Retinal pigment epithelial cell (primary cell): ENCODE measurements at regions not wholly inside any gene's neighbourhood (a gene's known extent, or its start where the extent isn't known, plus 50 kb on each side); places are given as distances from the start of the nearest gene placed in this dataset.

Experiments used
- DNase-seq: peaks from one replicate; pipeline ENCODE4 v3.0.0-alpha.2; 2010; ENCODE audit warnings: low read depth
- H3K4me3 ChIP-seq: 2 replicates; pipeline ENCODE4 v1.5.1; 2011; ENCODE audit warnings: mild to moderate bottlenecking, low read length, control low read depth, moderate library complexity
- CTCF ChIP-seq: conservative IDR thresholded peaks from 2 replicates; pipeline ENCODE4 v1.5.1; 2011; ENCODE audit warnings: low read depth, low read length, control low read depth, inconsistent platforms

GRCh38 chr7:93008833-93009232 is 108.9 kb downstream of the SAMD9 start:
- no peak for TF ChIP-seq CTCF
- no peak for DNase-seq
- no peak overlapping the region for H3K4me3 ChIP-seq

DNA sequence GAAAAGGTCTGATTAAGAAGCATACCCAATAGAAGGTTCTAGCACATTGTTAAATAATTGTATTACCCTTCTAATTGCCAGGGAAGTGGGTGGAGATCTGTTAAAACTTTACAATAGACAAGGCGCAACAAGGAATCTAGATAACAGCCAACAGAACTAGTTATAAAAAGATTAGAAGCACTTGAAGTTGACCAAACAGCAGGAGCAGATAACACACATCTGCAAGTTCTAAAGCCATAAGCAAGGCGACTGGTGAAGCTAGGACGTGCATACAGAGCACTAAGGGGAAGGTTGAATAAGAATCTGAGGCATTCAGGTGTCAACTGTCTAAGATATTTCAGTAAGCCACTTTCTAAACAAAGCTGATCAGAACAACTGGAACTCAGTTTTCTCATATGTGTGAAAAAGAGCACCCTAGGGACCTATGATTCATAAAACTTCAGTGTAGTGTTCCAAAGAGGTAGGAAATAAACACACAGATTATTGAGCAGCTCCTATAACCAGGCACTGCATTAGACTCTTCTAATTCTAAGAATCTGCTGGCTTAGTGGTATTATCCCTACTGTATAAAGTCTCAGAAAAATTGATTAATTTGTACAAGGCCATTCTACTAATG is 111.2 kb downstream of the SAMD9 start:
- TF ChIP-seq CTCF: no peak
- DNase-seq: no peak
- no peak overlapping the region for H3K4me3 ChIP-seq

- DNase-seq: no peak
- no peak for TF ChIP-seq CTCF
- H3K4me3 ChIP-seq: no peak overlapping the region
Observed at GRCh38 chr7:93004906-93005305, 112.9 kb downstream of the SAMD9 start.

GRCh38 chr7:92997719-92998118 is 120.1 kb downstream of the SAMD9 start:
- DNase-seq: no peak
- no peak overlapping the region for H3K4me3 ChIP-seq
- TF ChIP-seq CTCF: no peak

DNA sequence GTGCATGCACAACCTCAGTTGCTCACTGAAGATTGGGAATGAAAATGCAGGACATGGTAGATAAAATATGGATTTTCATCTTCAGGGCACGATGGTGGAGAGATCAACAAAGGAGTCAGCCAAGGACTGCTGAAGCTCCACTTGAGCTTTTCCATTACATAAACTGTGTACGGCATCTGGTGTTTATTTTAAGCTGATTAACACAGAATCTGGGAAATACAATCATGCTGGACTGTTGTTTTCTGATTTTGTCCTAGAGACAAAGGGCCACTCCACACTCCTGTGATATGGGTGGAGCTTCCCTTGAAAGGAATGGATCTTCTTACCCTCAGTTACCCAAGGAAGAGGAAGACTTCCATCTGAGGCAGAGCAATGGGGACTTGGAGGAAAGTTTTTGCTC is 120.6 kb downstream of the SAMD9 start:
- TF ChIP-seq CTCF: no peak
- no peak overlapping the region for H3K4me3 ChIP-seq

DNA sequence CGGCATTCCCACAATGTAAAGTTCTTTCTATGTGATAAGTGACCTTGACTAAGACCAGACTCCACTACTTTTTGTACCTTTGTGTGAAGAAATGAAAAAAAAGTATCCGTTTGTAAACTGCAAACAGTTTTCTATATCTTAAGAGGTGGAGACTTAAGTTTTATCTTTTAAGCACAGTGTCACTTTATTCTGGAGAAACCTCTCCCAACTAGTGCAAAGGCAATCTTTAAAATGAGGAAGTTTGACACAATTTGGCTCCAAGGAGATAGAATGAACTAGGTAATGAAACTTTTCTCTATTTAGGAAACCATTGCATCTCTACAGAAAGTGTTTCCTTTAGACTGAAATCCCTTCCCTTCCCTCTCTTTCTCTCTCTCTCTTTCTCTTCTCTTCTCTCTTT is 122.9 kb downstream of the SAMD9 start:
- no peak for DNase-seq
- H3K4me3 ChIP-seq: no peak overlapping the region
- TF ChIP-seq CTCF: no peak

More for the DNA sequence above, 120.6 kb downstream of the SAMD9 start:
- no peak for DNase-seq

DNA sequence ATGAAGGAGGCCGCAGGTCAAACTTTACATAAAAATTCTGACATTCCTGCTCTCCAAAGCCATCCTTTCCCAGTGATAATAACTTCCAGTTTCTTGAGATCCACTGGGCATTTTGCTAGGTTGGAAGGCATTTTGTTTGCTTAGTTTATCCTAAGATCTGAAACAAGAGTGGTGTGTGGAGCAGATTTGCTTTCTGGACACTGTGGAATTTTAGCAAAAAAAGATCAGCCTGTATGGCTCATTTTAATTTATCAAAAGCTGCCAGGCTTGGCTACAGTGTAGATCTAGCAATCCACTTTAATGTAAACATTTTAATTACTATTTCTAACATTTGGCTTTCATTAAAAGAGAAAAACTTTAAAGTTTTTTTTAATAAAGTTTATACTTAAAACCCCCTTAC is 124.8 kb downstream of the SAMD9 start:
- no peak overlapping the region for H3K4me3 ChIP-seq
- TF ChIP-seq CTCF: no peak
- no peak for DNase-seq
